Stimulated activated CD8-positive, alpha-beta memory T cell treated with anti-CD3 and anti-CD28 coated beads, Interleukin-15, amount 100 ng/mL, for 4 hours (primary cell): ENCODE measurements at regions not wholly inside any gene's neighbourhood (a gene's known extent, or its start where the extent isn't known, plus 50 kb on each side); places are given as distances from the start of the nearest gene placed in this dataset.

ENCODE experiments used
- DNase-seq, 2 donors: peaks; one replicate each; pipeline ENCODE4 v3.0.0-alpha.2; 2020; ENCODE audit warnings: low read depth in 2 of 2

- no peak for DNase-seq
These were observed 497.5 kb upstream of the IGFBP7 start for GRCh38 chr4:57607566-57608180.

- no peak for DNase-seq
These were observed 495.2 kb upstream of the IGFBP7 start for GRCh38 chr4:57605376-57605775.

GRCh38 chr4:57602141-57602540, 492.0 kb upstream of the IGFBP7 start:
- DNase-seq = no peak

- no peak for DNase-seq
These were observed 480.9 kb upstream of the IGFBP7 start for GRCh38 chr4:57591073-57591472.

GRCh38 chr4:57588557-57588956, 478.4 kb upstream of the IGFBP7 start:
- DNase-seq = no peak

GRCh38 chr4:57580710-57581599, 470.8 kb upstream of the IGFBP7 start:
- DNase-seq = no peak

GRCh38 chr4:57575426-57575825, 465.2 kb upstream of the IGFBP7 start:
- DNase-seq = no peak

- no peak for DNase-seq
These were observed 444.4 kb upstream of the IGFBP7 start for GRCh38 chr4:57554556-57555092.

GRCh38 chr4:57553728-57554127, 443.5 kb upstream of the IGFBP7 start:
- no peak for DNase-seq

GRCh38 chr4:57550198-57550597, 440.0 kb upstream of the IGFBP7 start:
- DNase-seq = no peak

- no peak for DNase-seq
These were observed 438.7 kb upstream of the IGFBP7 start for GRCh38 chr4:57548856-57549255.

GRCh38 chr4:57544811-57545654, 434.8 kb upstream of the IGFBP7 start:
- DNase-seq = no peak

GRCh38 chr4:57504797-57505530, 394.8 kb upstream of the IGFBP7 start:
- DNase-seq = no peak

- DNase-seq = no peak
These were observed 394.0 kb upstream of the IGFBP7 start for GRCh38 chr4:57504139-57504538.

- no peak for DNase-seq
These were observed 391.5 kb upstream of the IGFBP7 start for GRCh38 chr4:57501720-57502119.

- DNase-seq = no peak
These were observed 389.6 kb upstream of the IGFBP7 start for GRCh38 chr4:57499786-57500185.

GRCh38 chr4:57498251-57498650, 388.1 kb upstream of the IGFBP7 start:
- no peak for DNase-seq

- no peak for DNase-seq
These were observed 386.7 kb upstream of the IGFBP7 start for GRCh38 chr4:57496697-57497471.

GRCh38 chr4:57494821-57495220, 384.6 kb upstream of the IGFBP7 start:
- no peak for DNase-seq

- DNase-seq = no peak
These were observed 382.2 kb upstream of the IGFBP7 start for GRCh38 chr4:57492251-57492878.
